GM21367 (cell line): ENCODE measurements at regions not wholly inside any gene's neighbourhood (a gene's known extent, or its start where the extent isn't known, plus 50 kb on each side); places are given as distances from the start of the nearest gene placed in this dataset.

Source experiments
- ATAC-seq: cut with Tn5 transposase; IDR thresholded peaks from one replicate; pipeline ENCODE4 v1.9.1; 2021; ENCODE audit not compliant: unreplicated experiment

GRCh38 chr18:2274613-2275012 is 296.7 kb downstream of the METTL4 start:
- ATAC-seq: no peak

- ATAC-seq: no peak
These were observed 290.2 kb downstream of the METTL4 start for GRCh38 chr18:2281086-2281485.

GRCh38 chr18:2281523-2282199 is 289.6 kb downstream of the METTL4 start:
- no peak for ATAC-seq

GRCh38 chr18:2293109-2293839 is 278.0 kb downstream of the METTL4 start:
- no peak for ATAC-seq

GRCh38 chr18:2301316-2301715 is 270.0 kb downstream of the METTL4 start:
- ATAC-seq: no peak

GRCh38 chr18:2302012-2302411 is 269.3 kb downstream of the METTL4 start:
- no peak for ATAC-seq

GRCh38 chr18:2302628-2303516 is 268.4 kb downstream of the METTL4 start:
- no peak for ATAC-seq

GRCh38 chr18:2303517-2304238 is 267.6 kb downstream of the METTL4 start:
- ATAC-seq: no peak

- ATAC-seq: no peak
These were observed 266.7 kb downstream of the METTL4 start for GRCh38 chr18:2304378-2305175.

- no peak for ATAC-seq
These were observed 264.7 kb downstream of the METTL4 start for GRCh38 chr18:2306606-2307005.

- ATAC-seq: no peak
These were observed 260.4 kb downstream of the METTL4 start for GRCh38 chr18:2310886-2311285.

GRCh38 chr18:2312440-2312839 is 258.9 kb downstream of the METTL4 start:
- peak; percentile 69 for ATAC-seq

- ATAC-seq: no peak
These were observed 258.0 kb downstream of the METTL4 start for GRCh38 chr18:2313332-2313731.

GRCh38 chr18:2316082-2316750 is 255.1 kb downstream of the METTL4 start:
- ATAC-seq: no peak

- no peak for ATAC-seq
These were observed 254.3 kb downstream of the METTL4 start for GRCh38 chr18:2316751-2317696.

- no peak for ATAC-seq
These were observed 246.8 kb downstream of the METTL4 start for GRCh38 chr18:2324459-2324858.

GRCh38 chr18:2325308-2325849 is 245.9 kb downstream of the METTL4 start:
- ATAC-seq: no peak

GRCh38 chr18:2325933-2326332 is 245.4 kb downstream of the METTL4 start:
- ATAC-seq: no peak
